ENCODE measurements at regions not wholly inside any gene's neighbourhood (a gene's known extent, or its start where the extent isn't known, plus 50 kb on each side); places are given as distances from the start of the nearest gene placed in this dataset.

DNA sequence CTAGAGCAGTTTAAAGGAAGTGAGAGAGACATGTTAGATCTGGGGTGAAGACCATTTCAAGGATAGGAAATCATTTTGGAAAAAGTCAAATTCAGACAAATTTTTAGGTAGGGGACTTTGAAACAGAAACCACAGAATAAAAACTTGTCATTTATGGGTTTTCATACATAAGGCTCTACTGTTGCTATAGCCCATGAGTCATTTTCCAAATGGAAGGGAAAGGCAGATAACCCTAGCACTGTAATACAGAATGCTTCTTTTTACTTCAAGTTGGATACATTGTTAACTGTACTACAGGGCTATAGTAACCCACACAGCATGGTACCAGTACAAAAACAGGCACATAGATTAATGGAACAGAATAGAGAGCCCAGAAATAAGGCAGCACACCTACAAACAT, 455.4 kb downstream of the EBF1 start:
- DNase-seq: peak; percentile 18

DNA sequence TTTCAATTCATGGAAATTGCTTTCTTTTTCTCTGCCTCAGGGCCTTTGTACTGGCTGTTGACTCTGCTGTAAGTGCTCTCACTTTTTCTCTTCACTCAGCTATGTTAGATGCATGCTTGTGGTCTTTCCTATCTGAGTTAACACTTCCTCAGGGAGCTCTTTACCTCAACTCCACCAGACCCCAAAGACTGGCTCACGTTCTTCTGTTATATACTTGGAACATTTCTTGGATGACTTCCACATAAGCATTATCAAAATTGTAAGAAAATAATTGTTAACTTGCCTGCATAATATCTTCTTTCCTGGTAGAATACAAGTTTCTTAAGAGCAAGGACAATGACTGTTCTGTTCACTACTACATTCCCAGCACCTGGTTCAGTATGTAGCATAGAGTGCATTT, 455.9 kb downstream of the EBF1 start:
- peak; percentile 15 for DNase-seq

DNA sequence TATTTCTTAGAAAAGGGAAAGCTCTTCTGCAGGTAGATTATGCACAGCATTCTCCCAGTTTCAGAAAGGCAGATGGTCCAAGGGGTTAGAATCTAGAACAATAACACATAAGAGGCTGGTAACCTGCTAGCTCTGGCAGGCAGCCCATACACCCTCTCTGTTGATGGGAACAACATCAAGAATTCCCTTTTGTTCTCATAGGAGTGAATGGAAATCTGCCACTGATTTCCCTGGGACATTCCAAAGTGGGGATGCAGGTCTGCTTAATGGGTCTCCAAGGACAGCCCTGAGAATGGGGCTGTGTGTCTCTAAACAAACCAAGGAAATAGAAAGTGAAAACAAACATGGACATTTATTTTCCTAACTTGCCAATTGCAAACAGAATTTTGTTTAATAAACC, 456.8 kb downstream of the EBF1 start:
- DNase-seq: no peak

DNA sequence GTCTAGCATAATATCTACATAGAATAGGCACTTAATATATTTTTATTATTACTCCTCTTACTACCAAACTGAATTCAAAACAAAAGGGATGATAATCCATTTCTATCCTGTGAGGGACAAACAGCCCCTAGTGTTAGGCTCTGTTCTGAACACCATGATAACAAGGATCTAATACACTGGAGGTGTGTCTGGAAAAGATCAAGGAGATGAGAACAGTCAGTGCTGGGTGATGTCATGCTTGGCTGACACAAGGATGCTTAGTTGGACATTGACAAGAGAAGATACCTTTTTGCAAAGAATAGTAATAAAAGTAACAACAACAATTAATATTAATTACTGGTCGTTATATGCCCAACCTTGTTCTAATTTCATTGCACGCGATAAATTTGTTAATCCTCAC, 458.7 kb downstream of the EBF1 start:
- DNase-seq: no peak

DNA sequence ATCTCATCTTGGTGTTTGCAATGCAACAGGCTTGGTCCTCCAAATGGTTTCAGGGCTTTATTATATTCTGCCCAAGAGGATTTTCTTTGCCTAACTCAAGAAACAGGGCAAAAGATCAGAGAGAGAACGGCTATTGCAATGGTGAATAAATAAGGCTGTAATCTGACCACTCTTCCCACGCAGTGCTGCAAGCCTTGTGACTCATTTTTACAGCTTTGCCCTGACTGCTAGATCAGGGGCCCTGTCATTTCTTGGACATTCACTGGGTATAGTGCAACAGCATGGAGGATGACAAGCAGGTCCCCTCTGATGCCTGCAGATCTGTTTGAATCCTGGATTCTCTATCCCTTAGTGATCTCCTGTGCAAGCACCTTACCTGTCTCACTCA, 459.1 kb downstream of the EBF1 start:
- peak; percentile 24 for DNase-seq

DNA sequence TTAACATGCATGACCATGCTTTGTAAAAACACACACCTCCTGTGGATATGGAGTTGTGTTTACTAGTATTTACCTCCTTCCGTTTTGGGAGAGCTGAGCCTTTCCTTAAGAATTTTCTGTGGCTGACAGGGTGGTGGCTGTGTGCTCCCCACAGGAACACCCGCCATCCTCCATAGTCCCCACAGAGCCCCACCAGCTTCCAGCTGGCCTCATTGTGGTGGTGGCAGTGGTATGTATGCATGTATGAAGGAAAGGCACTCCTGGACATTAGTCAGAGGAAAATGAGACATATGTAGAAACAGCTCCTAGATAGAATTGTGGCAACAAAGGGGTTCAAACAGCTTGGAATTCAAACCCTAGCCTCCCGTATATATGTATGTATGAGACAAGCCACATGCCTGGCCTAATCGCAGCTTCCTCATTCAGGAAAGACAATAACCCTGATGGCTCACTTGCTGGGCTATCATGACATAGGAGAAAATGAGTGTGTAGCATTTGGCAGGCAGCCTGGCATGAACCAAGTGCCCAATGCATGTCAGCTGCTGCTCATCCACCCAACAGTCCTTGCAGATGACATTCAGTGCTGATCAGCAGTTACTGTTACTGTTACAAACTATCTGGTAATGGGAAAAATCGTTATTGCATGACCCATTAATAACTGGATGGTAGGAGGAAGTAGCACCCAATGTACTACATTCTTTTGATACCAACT, 459.7 kb downstream of the EBF1 start:
- peak; percentile 33 for DNase-seq

DNA sequence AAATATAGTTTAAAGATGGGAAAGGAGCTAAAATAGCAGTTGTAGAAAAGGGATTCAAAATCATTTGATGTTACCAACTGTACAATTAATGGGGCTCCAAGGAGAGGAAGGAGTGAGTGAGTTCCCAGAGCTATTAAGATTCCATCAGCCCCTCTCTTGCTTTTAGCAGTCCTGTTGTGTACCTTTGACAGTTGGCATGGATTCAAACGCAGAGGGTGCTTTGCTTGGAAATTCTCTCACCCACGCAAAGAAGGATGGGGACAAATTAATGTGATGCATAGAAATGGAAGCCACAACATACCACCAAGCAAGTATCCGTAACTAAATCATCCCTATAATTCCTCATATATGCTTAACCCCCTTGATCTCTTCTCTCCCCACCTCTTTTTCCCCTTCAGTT, 461.3 kb downstream of the EBF1 start:
- DNase-seq: no peak

DNA sequence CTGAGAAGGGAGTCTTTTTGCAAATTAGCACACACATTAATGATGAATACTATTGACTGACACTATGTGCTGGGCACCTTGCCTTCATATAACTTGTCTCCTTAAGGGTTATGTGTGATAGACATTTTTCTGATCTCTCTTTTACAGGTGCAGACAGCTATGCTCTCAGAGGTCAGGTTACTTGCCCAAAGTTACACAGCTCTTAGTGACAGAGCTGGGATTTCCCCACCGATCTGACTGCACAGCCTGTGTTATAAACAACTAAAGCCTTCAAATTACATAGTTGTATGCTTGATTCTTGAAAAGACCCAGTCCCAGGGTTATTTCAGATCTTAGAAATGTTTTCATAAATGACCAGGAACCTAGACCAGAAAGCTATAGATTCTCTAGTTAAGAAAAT, 462.7 kb downstream of the EBF1 start:
- no peak for DNase-seq

DNA sequence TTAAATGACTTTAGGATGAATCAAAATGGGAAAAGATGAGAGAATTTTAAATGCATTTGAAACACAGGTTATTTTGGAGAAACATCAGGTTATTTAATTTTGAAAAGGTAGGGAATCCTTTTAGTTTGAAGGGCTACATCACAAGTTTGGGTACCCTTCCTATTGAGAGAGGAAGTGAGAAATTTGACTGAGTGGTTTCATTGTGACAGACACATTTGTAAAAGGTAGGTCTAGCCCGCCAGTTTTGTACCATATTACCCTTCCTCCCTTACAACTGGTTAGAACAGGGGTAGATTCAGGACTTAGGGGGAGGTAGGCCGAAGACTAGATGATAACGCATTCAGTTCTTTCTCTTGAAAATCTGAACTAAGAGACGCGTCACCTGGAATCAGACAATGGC, 464.2 kb downstream of the EBF1 start:
- no peak for DNase-seq

DNA sequence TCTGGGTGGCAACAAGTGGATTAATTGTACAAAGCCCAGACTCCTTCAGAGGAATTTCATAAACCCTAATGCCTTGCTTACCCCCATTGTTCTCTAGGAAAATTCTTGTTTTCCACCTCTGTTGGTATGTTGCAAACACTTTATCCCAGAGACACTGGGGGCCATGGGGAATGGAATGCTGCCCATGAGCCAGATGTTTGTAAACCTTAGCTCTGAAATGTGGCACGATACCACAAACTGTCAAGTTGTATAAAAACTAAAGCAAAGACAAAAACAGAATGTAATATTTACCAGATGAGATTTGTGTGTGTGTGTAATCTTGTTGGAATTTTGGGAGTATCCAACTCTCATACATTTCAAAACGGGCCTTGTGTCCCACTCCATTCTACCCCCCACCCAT, 465.0 kb downstream of the EBF1 start:
- peak; percentile 75 for DNase-seq

DNA sequence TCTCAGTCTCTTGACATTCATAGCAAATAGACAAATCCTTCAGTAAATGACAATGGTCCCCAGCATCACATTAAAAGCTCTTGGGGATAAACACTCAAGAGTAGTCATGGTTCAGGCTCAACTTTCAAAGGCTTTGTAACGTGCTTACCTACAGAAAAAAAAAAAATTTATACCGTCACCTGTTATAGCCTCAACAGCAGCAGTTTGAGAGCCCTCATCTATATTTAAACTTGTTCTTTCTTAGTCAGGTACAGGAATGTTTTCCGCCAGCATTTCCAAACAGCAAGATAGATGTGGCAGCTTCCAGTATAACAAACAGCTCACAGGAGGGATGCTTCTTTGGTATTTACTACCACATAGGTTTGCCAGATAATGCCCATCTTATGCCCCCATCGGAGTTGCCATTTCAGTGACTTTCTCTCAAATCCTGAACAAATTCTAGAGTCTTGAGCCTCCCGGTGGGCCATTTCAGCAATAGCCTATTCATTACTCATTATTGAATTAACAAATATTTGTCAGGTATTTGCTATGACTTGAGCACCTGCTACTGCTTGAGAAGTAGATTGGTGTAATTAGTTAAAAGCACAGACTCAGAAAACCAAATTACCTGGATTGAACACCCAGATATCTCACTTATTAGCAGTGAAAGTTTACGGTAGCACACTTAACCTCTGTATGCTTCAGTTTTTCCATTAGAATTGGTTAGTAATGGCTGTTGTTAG, 470.0 kb downstream of the EBF1 start:
- no peak for DNase-seq

DNA sequence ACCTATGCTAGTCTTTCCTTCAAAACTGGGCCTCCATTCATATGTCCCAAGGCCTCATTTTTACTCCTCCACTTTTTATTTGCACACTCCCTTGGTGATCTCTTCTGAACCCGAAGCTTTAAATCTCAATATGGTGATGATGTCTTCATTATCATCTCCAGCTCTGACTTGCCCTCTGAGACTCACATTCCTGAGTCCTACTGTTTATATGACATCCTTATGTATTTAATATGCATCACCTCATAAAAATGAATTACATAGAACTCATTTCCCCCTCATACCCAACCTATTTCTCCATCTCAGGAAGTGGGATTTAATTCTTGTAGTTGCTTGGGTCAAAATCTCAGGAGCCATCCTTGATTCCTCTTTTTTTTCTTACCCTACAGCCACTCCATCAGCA, 473.0 kb downstream of the EBF1 start:
- peak; percentile 13 for DNase-seq

DNA sequence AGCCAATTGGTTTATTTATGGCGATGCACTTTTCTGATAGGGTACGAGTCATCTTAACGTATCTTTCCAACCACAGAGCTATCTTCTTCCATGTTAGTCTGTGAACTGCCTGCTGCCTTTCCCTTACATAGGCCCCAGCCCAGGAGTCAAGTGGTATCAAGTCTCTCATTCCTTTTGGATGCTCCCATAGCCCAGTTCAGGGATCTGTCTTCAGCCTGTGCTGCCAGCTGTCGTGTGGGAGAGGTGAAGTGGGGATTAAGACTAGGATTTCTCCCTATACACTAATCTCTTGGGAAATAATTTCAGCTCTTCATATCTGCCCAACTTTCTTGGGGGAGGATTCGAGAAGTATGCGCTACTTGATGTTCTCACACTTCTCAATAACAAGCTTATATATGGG, 475.7 kb downstream of the EBF1 start:
- no peak for DNase-seq

DNA sequence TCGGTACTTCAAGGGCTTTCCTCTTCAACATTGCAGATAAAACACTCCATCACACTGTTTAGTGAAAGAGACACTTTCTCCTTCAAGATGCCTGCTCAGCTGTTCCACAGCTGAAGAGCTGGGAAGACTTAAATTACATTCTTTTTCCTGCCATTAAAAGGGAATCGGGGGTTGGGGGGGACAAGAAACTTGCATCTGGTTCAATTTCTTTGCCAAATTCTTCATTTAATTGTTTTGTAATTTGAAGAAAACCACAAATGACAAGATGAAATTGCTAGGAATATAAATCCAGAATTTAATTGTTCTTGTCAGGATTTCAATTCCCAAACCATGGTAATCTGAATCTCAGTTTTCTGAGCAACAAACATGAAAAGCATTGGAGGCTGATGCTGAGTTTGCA, 478.3 kb downstream of the EBF1 start:
- DNase-seq: peak; percentile 74

DNA sequence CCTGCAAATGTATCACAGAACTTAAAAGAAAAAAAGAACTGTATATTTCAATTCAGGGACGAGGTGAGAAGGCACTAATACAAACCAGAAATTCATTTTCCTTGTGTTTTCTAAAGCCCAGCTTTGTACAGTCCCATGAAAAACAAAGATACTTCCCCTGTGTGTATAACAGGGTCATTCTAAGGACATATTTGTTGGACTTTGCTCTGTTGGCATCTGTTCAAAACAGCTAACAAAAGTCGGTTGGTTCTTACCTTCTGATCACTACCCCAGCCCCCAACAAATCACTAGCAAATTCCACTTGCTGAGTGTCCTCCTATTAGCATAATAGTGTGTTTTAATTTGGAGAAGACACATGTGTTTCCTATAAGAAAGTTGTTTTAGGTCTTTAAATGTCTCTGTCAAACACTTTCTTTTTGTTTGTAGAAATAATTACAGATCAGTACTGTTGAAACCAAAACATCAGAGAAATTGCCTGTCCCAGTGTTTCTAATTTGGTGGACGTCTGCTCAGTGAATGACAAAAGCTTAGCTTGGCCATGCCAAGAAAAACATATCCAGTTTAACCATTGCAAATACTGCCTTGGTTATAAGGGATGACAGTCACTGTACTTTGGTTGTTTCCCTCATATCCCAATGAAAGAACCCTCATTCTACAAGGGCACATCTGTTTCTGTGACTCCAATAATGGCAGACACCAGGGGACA, 480.5 kb downstream of the EBF1 start:
- DNase-seq: no peak

DNA sequence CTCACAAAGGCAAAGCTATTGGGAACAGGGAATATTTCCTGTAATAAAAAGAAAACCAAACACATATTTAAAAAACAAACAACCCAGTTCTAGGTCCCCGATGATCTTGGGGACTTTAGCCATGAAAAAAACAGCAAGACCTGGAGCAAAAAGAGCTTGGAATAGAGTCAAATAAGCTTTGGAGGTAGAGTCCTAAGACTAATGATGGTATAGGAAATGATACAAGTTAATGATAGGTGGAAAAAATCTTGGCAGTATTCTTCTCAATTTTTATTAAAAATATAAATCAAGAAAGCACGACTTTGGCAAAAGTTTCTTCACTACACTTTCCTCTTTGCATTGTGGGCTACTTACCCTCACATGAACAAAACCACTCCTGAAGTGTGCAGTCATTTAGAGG, 481.5 kb downstream of the EBF1 start:
- no peak for DNase-seq

DNA sequence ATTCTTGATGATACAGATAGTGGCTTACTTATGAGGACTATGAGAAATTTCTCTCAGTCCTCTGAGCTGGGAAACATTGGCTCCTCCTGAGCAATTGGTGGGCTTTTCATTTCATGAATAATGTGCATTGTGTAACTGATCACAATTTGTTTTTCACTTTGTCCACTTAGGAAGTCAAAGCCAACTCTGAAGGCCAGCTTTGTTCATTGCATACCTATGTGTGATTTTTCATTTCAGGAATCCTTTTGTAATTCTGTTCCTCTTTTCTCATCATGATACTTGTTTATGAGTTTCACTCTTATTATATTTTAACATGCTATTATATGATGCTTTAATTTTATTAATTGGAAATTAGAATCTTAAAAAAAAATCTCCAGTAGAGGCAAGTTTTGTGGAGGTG, 483.0 kb downstream of the EBF1 start:
- no peak for DNase-seq

DNA sequence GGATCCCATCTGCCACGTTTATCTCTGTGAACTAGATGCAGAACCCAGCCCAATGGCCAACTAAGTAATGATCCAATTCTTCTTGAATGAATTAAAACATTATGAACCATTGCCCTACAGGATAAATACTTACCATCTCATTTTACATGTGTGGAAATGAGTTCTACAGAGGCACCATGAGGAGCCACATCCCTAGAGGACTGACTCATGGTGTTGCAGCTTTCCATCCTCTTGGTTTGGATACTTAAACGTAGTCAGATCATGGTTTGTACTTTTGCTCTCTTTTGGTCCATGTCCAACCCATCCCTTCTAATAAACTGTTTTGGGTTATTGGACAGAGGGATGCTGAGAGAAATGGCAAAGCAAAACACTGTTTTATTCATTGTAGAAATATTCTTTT, 484.8 kb downstream of the EBF1 start:
- peak; percentile 14 for DNase-seq

DNA sequence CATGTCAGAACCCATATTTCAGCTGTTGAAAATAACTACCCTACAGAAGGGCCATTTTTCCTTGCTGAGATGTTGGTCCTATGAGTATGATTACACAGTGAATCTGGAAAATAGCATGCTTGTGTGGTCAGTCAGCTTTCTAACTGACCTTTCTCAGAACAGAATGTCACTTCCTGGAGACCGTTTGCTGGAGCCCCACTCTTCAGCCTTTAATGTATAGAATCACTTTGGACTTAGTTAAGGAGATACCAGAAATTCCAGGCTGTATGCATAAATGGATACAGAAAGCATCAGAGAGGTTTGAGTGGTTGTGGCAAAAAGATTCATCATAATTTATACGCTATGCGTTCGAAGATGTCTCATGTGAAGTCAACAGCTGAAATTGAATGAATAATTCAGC, 488.1 kb downstream of the EBF1 start:
- peak; percentile 34 for DNase-seq

DNA sequence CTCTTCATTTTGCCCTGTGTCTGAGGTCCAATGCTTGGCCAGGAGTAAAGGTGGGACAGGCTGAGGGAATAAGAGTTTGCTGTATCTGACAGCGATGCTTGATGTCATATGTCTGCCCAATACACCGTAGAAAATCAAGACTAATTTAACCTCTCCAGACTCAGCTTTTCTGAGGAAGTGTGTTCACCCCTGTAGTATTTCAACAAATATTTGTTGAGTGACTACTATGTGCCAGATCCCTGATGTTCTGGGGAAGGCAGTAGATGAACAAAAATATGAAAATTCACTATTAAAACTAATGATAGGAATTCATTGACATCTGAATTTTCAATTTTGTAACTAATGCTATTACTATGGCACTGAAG, 489.7 kb downstream of the EBF1 start:
- DNase-seq: no peak

DNA sequence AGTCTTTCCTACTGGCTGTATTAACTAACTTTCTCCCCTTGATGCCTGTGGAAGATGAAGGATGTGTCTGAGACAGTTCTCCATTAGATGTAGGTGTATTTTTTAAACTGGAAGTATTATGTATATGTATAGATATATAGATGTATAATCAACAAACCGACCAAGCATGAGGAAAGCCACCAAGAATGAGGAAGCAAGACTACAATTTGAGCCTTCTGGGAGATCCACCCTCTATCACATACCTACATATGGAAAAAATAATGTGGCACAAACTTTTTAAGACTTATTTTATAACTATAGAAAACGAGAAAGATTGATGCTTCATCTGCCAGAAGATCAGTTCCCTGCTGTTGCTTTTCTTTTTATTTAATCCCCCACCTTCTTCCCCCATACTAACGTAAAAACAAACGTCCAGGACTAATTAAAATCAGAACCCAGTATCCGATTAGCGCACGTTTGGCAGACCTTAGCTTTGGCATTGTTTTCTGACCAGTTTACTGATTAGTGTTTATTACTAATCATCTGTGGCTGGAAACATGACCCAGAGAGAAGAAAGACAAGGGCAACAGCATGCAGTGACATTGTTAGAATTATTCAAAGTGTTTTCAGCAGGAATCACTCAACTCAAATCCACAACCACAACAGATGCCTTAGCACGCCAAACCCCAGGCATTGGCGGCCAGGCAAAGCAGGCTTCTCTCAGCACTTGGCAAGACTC, 490.2 kb downstream of the EBF1 start:
- peak; percentile 85 for DNase-seq

DNA sequence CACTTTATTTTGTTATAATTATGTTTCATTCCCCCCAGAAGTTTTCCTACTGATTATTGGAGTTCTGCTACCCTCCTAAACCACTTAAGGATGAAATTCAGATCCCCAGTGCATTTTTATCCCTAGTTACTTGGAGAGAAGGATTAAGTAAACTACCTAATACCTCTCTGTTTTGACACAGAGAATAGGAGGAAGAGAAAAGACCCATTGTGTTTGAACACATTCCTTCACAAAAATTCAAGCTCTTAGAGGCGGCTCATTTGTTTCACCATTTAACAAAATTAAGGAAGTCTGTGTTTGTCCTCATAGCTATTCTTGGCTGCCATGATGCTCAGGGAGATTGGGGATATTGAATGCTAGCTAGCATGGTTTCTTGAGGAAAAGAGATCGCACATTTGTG, 492.6 kb downstream of the EBF1 start:
- no peak for DNase-seq

DNA sequence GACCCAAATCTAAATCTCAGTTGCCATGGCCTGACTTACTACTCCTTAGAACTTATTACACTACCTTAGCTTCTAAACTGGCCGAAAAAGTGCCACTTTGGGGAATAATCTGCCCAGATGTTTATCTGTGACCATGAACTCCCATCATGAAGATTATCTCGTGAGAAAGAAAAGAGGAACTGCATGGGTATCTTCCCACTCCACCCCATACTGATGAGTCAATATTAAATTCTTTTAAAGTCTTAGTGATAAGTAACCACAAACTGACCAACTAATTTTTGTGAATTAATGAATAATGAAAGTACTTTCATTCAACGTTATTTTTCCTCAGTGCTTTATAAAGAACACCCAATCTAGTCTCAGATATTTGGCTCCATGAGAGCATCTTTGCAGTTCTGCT, 493.5 kb downstream of the EBF1 start:
- no peak for DNase-seq
